Vagina (tissue), 2 donors: ENCODE measurements at regions not wholly inside any gene's neighbourhood (a gene's known extent, or its start where the extent isn't known, plus 50 kb on each side); places are given as distances from the start of the nearest gene placed in this dataset.

ENCODE experiments used
- DNase-seq, 2 donors: peaks; one replicate each; pipeline ENCODE4 v3.0.0-alpha.2; 2017; ENCODE audit errors: extremely low spot score in 2 of 2
- H3K27ac ChIP-seq: fragments of 200-600 bp; sonication (generic); one replicate; pipeline ENCODE4 v1.5.1; 2019
- H3K27me3 ChIP-seq: fragments of 200-600 bp; sonication (generic); one replicate; pipeline ENCODE4 v1.5.1; 2019
- H3K36me3 ChIP-seq, 2 donors: fragments of 200-600 bp; sonication (generic); one replicate each; pipeline ENCODE4 v1.5.1; 2017 to 2019
- H3K4me1 ChIP-seq: fragments of 200-600 bp; sonication (generic); one replicate; pipeline ENCODE4 v1.5.1; 2019
- H3K4me3 ChIP-seq, 2 donors: fragments of 200-600 bp; sonication (generic); 1 replicate in 1 of 2; 2 replicates in 1 of 2; pipeline ENCODE4 v1.5.1; 2016 to 2019
- H3K9me3 ChIP-seq: fragments of 200-600 bp; sonication (generic); one replicate; pipeline ENCODE4 v1.5.1; 2019
- POLR2A ChIP-seq, 2 donors: fragments of 450-650 bp; IDR thresholded peaks; one replicate each; pipeline ENCODE4 v1.6.1; 2017; ENCODE audit warnings: antibody characterized with exemption in 2 of 2, mild to moderate bottlenecking in 2 of 2, moderate library complexity in 2 of 2
- POLR2AphosphoS5 ChIP-seq, 2 donors: sonication (generic); formaldehyde crosslinking; IDR thresholded peaks; one replicate each; pipeline ENCODE4 v1.9.0; 2017; ENCODE audit warnings: antibody characterized with exemption in 2 of 2, mild to moderate bottlenecking in 2 of 2, low read depth in 1 of 2; ENCODE audit not compliant: insufficient read depth in 1 of 2
- intact Hi-C: fragments of 100-400 bp; cut with DNase I; formaldehyde crosslinking; loops from one replicate; pipeline ENCODE4 v1.15.1; 2023
- TF ChIP-seq, protein P1 (sequence below), 3 experiments: fragments of 450-650 bp in 2 of 3; fragments of 200-600 bp in 1 of 3; sonication (generic) in 1 of 3; IDR thresholded peaks; one replicate each; pipeline ENCODE4 v1.5.1; 2017 to 2019; ENCODE audit warnings: antibody characterized with exemption in 3 of 3, mild to moderate bottlenecking in 2 of 3, moderate library complexity in 2 of 3

DNA sequence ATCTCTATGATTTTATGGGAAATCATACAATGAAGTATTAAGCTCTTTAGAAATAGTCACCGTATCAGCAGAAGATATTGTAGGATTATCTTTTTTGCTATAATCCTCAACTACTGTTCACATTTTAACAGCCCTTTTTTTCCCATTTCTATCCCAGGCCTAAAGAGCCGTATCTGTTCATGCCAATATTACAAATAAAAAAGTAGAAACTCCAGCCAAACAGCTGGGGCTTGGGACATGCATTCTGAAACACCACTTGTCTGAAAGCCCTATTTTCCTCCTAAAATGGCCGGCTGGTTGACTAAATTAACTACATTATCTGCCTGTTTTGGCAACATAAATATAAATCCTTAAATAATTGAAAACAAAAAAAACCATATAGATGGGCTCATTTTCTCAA lies 477.8 kb downstream of the CDH2 start:
- no peak for TF ChIP-seq POLR2A (IDR thresholded peaks at IDR 0.05)
- no peak for TF ChIP-seq POLR2AphosphoS5 (IDR thresholded peaks at IDR 0.05; ENCODE audit: insufficient read depth in 1 of 2, low read depth in 1 of 2)
- TF ChIP-seq, protein P1, sequence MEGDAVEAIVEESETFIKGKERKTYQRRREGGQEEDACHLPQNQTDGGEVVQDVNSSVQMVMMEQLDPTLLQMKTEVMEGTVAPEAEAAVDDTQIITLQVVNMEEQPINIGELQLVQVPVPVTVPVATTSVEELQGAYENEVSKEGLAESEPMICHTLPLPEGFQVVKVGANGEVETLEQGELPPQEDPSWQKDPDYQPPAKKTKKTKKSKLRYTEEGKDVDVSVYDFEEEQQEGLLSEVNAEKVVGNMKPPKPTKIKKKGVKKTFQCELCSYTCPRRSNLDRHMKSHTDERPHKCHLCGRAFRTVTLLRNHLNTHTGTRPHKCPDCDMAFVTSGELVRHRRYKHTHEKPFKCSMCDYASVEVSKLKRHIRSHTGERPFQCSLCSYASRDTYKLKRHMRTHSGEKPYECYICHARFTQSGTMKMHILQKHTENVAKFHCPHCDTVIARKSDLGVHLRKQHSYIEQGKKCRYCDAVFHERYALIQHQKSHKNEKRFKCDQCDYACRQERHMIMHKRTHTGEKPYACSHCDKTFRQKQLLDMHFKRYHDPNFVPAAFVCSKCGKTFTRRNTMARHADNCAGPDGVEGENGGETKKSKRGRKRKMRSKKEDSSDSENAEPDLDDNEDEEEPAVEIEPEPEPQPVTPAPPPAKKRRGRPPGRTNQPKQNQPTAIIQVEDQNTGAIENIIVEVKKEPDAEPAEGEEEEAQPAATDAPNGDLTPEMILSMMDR (IDR thresholded peaks at IDR 0.05): no peak
- no peaks in the 10 kb centered on the region for H3K9me3 ChIP-seq
- no peak overlapping the region for H3K4me3 ChIP-seq
- no peak for DNase-seq
- H3K27me3 ChIP-seq: no peaks in the 10 kb centered on the region
- no peak overlapping the region for H3K27ac ChIP-seq
- no peaks in the 10 kb centered on the region for H3K4me1 ChIP-seq
- no peaks in the 10 kb centered on the region for H3K36me3 ChIP-seq
- intact Hi-C loops: no loop called here

DNA sequence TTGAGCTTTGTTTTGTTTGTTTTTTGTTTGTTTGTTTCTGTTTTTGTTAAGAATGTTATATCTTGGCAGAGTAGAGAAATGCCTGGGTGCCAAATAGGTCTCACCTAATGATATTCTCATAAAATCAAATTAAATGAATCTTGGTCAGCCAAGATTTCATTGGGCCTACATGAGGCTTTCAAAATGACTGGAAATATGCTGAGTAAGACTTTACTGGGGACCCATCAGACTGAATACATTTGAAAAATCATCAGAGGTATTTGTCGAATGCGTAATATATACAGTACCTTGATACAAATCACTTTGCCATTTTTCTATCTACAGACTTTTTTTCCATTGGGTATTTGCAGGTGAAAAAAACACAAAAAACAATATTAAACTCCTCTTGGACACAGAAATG lies 480.8 kb downstream of the CDH2 start:
- Histone ChIP-seq H3K9me3 (no peaks in the 10 kb centered on the region), H3K4me1 (no peaks in the 10 kb centered on the region), H3K27me3 (no peaks in the 10 kb centered on the region), H3K36me3 (no peaks in the 10 kb centered on the region), H3K27ac (no peak overlapping the region), H3K4me3 (no peak overlapping the region)
- intact Hi-C loops: no loop called here
- no peak for DNase-seq
- TF ChIP-seq POLR2A (IDR thresholded peaks at IDR 0.05) (no peak), POLR2AphosphoS5 (IDR thresholded peaks at IDR 0.05; ENCODE audit: insufficient read depth in 1 of 2, low read depth in 1 of 2) (no peak)
- TF ChIP-seq, protein P1 (IDR thresholded peaks at IDR 0.05): no peak

DNA sequence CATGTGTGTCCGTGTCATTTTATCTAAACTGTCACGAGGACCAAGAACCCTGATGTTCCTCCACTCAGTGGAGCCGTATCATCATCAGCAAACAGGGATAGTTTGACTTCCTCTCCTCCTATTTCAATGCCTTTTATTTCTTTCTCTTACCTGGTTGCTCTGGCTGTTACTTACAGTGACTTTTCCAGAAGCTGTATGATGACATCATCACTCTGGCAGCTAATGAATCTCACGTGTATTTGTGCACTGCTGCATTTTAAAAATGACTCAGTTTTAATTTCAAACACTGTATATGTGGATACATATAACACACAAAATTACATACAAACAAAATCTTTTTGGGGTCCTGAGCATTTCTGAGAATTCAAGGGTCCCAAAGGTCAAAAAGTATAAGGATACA lies 481.4 kb downstream of the CDH2 start:
- H3K27ac ChIP-seq: no peak overlapping the region
- no peak for DNase-seq
- no peaks in the 10 kb centered on the region for H3K36me3 ChIP-seq
- H3K4me1 ChIP-seq: no peaks in the 10 kb centered on the region
- intact Hi-C loops: no loop called here
- no peaks in the 10 kb centered on the region for H3K27me3 ChIP-seq
- no peak overlapping the region for H3K4me3 ChIP-seq
- TF ChIP-seq POLR2A (IDR thresholded peaks at IDR 0.05) (no peak), POLR2AphosphoS5 (IDR thresholded peaks at IDR 0.05; ENCODE audit: insufficient read depth in 1 of 2, low read depth in 1 of 2) (no peak)
- TF ChIP-seq, protein P1 (IDR thresholded peaks at IDR 0.05): no peak
- no peaks in the 10 kb centered on the region for H3K9me3 ChIP-seq

DNA sequence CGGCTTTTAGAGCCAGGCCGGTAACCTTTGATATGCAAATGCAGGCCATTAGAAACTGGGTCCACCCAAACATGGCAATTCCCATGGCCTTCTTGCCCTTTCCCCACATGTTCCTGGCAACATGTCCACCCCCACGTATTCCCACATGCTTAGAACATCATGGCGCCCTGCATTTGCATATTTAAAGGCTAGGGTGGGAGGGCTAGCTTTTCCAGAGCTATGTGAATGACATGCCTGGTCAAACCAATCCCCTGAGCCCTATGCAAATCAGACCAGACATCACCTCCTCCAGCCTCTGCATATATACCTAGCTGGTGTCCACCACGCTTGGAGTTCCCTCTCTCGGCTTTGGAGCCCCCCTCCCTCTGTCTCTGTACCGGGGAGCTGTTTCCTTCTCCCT lies 481.9 kb downstream of the CDH2 start:
- Histone ChIP-seq H3K36me3 (no peaks in the 10 kb centered on the region), H3K27me3 (no peaks in the 10 kb centered on the region), H3K9me3 (no peaks in the 10 kb centered on the region), H3K27ac (no peak overlapping the region), H3K4me3 (no peak overlapping the region), H3K4me1 (no peaks in the 10 kb centered on the region)
- intact Hi-C loops: no loop called here
- no peak for DNase-seq
- TF ChIP-seq, protein P1 (IDR thresholded peaks at IDR 0.05): no peak
- TF ChIP-seq POLR2A (IDR thresholded peaks at IDR 0.05): no peak

DNA sequence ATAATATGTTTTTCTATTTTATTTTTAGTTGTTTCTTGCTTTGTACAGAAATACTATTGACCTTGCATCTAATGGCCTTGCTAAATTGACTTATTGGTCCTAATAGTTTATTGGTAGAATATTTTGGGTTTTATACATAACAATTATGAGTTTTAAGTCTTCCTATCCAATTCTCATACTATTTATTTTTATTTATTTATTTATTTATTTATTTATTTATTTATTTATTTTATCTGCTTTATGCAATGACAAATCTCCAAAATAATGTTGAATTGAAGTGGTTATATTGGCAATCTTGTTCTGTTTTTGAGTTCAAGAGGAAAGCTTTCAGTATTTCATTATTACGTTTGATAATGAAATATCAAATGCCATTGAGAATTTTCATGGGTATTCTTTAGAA lies 488.3 kb downstream of the CDH2 start:
- H3K9me3 ChIP-seq: no peaks in the 10 kb centered on the region
- intact Hi-C loops: no loop called here

More for the DNA sequence above, 488.3 kb downstream of the CDH2 start:
- Histone ChIP-seq H3K36me3 (no peaks in the 10 kb centered on the region), H3K4me1 (no peaks in the 10 kb centered on the region), H3K4me3 (no peak overlapping the region), H3K27me3 (no peaks in the 10 kb centered on the region), H3K27ac (no peak overlapping the region)
- DNase-seq: no peak
- no peak for TF ChIP-seq POLR2AphosphoS5 (IDR thresholded peaks at IDR 0.05; ENCODE audit: insufficient read depth in 1 of 2, low read depth in 1 of 2)
- TF ChIP-seq, protein P1 (IDR thresholded peaks at IDR 0.05): no peak
- TF ChIP-seq POLR2A (IDR thresholded peaks at IDR 0.05): no peak
